IgD-negative memory B cell (primary cell): ENCODE measurements at regions not wholly inside any gene's neighbourhood (a gene's known extent, or its start where the extent isn't known, plus 50 kb on each side); places are given as distances from the start of the nearest gene placed in this dataset.
"Not testable (repeated sequence)": the region's sequence is repeated elsewhere in the genome, so short reads cannot be mapped to it uniquely, and the experiment has no call there.

ENCODE experiments used
- H3K27ac Mint-ChIP-seq, 3 donors: one replicate each; pipeline ENCODE4 v1.8.0; 2020 to 2022; ENCODE audit warnings: mild to moderate bottlenecking in 3 of 3, mixed read lengths in 3 of 3, moderate library complexity in 1 of 3
- H3K27me3 Mint-ChIP-seq: one replicate; pipeline ENCODE4 v1.8.0; 2021; ENCODE audit warnings: mixed read lengths
- H3K36me3 Mint-ChIP-seq: one replicate; pipeline ENCODE4 v1.8.0; 2020; ENCODE audit warnings: mild to moderate bottlenecking, mixed read lengths
- H3K4me1 Mint-ChIP-seq, 3 donors: one replicate each; pipeline ENCODE4 v1.8.0; 2020 to 2022; ENCODE audit warnings: mixed read lengths in 3 of 3, mild to moderate bottlenecking in 1 of 3
- H3K4me3 Mint-ChIP-seq, 4 donors: one replicate each; pipeline ENCODE4 v1.8.0; 2020 to 2022; ENCODE audit warnings: mild to moderate bottlenecking in 4 of 4, mixed read lengths in 4 of 4, moderate library complexity in 3 of 4
- H3K9me3 Mint-ChIP-seq, 3 donors: one replicate each; pipeline ENCODE4 v1.8.0; 2020 to 2021; ENCODE audit warnings: mixed read lengths in 3 of 3, mild to moderate bottlenecking in 1 of 3

DNA sequence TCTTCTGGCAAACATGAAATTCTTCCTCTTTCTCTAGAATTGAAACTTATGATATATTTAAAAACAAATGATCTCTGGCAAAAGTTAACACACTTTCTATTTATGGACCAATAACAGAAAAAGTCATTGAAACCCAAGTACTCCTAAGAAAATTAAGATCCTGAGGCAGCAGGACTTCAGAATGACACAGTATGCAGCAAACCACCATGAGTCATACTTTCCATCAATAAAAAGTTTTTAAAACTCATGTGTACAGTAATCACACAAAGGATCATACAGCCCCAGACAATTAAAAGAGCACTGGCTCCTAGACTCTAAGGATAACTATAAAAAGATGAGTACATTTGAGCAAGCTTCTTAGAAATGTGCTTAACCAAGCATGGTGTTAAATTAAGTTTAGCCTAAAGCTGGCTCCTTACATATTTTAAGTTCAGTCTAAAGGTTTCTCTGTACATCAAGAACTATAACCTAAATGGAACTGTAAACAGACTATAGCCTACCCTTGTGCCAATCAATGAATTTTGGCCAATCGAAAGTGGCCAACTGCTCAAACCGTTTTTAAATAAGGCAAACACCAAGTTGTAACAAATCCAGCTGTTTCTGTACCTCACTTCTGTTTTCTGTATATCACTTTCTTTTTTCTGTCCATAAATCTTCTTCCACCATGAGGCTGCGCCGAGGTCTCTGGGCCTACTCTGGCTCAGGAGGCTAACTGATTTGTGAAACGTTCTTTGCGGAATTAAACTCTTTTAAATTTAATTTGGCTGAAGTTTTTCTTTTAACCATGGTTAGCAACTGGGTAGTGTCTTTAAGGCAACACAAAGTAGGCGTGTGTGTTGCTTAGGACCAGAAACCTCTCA is 232.1 kb upstream of the PIK3R1 start:
- Mint-ChIP-seq H3K4me3 (no peak overlapping the region), H3K36me3 (peaks cover 2% of the 10 kb centered on the region), H3K27ac (no peak overlapping the region), H3K27me3 (no peaks in the 10 kb centered on the region), H3K9me3 (peaks cover 0 to 1% (median 0%) of the 10 kb centered on the region in 3 donors), H3K4me1 (peaks cover 0 to 3% (median 0%) of the 10 kb centered on the region in 3 donors)

DNA sequence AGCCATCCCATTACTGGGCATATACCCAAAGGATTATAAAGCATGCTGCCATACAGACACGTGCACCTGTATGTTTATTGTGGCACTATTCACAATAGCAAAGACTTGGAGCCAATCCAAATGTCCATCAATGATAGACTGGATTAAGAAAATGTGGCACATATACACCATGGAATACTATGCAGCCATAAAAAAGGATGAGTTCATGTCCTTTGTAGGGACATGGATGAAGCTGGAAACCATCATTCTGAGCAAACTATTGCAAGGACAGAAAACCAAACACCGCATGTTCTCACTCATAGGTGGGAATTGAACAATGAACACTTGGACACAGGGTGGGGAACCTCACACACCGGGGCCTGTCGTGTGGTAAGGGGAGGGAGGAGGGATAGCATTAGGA is 233.4 kb upstream of the PIK3R1 start:
- not testable (repeated sequence) for H3K27ac Mint-ChIP-seq, H3K27me3 Mint-ChIP-seq, H3K9me3 Mint-ChIP-seq, H3K36me3 Mint-ChIP-seq, H3K4me3 Mint-ChIP-seq, H3K4me1 Mint-ChIP-seq

DNA sequence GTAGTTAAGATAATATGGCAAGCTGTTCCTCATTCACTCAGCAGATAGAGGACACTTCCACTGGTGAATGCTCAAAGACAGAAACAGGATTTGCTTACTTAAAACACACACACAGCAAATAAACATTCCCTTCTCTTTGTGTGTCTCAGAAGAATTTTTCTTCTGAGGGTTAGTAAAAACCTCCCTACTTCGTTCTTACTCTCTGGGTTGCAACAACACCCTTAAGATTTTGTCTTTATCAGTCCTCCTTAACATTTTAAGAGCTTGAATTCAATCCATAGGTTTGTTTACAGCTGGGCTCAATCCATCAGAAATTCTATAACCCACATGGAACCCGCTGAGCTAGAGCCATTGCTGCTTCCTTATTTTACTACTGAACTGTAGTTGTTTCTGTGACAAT is 237.4 kb upstream of the PIK3R1 start:
- H3K4me1 Mint-ChIP-seq, result peaks cover 0 to 7% (median 5%) of the 10 kb centered on the region in 3 donors
- no peak overlapping the region for H3K4me3 Mint-ChIP-seq
- H3K27me3 Mint-ChIP-seq, result no peaks in the 10 kb centered on the region
- H3K27ac Mint-ChIP-seq, result no peak overlapping the region
- peaks cover 0 to 1% (median 0%) of the 10 kb centered on the region in 3 donors for H3K9me3 Mint-ChIP-seq
- peaks cover 2% of the 10 kb centered on the region for H3K36me3 Mint-ChIP-seq

DNA sequence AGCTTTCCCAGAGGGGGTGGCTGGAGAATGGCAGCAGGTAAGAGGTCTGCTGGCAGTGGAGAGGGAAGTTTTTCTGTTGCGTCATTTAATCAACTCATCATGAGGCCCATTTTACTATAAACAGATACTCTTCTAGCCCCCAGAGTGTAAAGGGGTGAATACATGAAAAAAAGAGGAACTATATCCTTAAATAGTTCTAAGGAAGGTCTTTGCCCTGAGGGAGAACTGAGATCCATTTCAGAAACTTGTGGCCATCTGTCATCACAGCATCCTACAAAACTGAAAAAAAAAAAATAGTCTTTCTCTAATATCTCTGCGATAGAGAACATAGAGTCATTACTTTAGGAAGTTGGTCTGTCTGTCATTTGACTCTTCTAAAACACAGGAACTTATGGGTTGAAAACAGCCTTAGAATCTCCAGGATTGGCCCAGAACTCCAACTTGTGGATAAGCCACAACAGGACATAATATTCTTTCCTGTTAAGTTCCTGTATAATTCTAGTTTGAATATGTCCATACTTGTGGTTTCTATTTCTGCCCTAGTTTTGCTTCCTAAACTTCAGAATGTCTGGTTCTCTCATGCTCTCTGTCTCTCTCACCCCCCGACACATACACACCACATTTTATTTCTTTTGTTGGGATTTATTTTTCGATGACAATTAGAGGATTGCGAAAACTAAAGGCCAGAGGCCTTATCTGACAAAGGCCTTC is 238.5 kb upstream of the PIK3R1 start:
- Mint-ChIP-seq H3K9me3 (no peaks in the 10 kb centered on the region), H3K27me3 (no peaks in the 10 kb centered on the region), H3K36me3 (peaks cover 2% of the 10 kb centered on the region), H3K27ac (peak overlapping the region in 1 of 3 donors; percentile 64), H3K4me3 (no peak overlapping the region), H3K4me1 (peaks cover 0 to 7% (median 3%) of the 10 kb centered on the region in 3 donors)

DNA sequence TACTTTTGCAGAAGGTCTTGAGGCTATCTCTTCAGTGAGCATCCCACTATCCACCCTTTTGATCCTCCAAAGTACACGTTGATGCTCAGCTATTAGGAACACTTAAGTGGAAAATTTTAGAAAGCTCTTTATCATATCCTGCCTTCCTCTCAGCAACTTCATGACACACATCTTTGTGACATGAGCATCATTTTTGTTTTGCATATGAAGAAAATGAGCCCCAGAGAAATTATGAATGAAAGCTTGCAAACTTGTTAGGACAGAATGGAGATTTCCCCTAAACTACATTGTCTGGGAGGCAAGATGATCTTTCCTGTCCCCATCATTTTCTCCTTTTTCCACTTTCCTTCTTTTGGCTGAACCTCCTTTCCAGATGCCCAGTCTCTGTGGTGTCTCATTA is 239.4 kb upstream of the PIK3R1 start:
- Mint-ChIP-seq H3K27me3 (no peaks in the 10 kb centered on the region), H3K9me3 (no peaks in the 10 kb centered on the region), H3K4me1 (peaks cover 0 to 7% (median 3%) of the 10 kb centered on the region in 3 donors), H3K4me3 (no peak overlapping the region), H3K27ac (peak overlapping the region in 1 of 3 donors; percentile 53), H3K36me3 (peaks cover under 1% of the 10 kb centered on the region)

DNA sequence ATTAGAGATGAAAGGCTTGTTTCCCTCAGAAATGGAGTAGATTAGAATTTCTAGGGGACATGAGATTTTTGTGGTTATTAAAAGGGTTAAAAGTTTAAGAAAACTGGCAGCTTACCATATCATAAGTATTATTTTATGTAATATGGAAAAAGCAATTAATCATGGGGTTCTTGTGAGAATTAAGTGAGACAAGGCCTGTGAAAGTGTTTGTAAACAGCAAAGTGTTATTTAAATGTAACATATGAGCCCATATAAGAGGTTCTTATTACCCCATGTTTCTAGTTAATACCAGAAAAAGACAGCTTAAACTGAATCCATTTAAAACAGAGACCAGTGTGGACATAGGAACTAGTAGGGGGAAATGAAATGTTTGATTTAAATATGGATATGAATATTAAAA is 241.1 kb upstream of the PIK3R1 start:
- Mint-ChIP-seq H3K9me3 (no peaks in the 10 kb centered on the region), H3K27ac (no peak overlapping the region), H3K27me3 (no peaks in the 10 kb centered on the region), H3K4me1 (peaks cover 0 to 7% (median 3%) of the 10 kb centered on the region in 3 donors), H3K4me3 (no peak overlapping the region), H3K36me3 (peaks cover 1% of the 10 kb centered on the region)

DNA sequence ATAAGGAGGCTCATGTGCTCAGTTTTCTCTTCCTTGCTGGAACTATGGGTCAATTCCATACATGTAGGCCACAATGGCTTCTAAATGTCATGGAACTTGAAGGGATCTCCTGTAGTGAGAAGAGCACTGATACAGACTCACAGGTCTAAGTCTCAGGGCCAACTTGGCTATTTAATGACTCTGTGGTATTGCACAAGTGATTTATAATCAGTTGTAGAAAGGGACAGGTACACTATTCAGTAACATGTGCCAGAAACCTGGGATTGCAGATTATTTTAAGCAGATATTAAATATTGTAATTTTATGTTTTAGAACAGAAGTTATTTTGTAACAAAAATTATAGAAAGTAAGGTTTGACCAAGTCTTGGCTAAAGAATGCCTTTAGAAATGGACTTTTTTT is 241.5 kb upstream of the PIK3R1 start:
- H3K27ac Mint-ChIP-seq, result no peak overlapping the region
- no peaks in the 10 kb centered on the region for H3K9me3 Mint-ChIP-seq
- no peak overlapping the region for H3K4me3 Mint-ChIP-seq
- H3K36me3 Mint-ChIP-seq, result peaks cover 1% of the 10 kb centered on the region
- H3K27me3 Mint-ChIP-seq, result no peaks in the 10 kb centered on the region
- peaks cover 0 to 7% (median 3%) of the 10 kb centered on the region in 3 donors for H3K4me1 Mint-ChIP-seq

DNA sequence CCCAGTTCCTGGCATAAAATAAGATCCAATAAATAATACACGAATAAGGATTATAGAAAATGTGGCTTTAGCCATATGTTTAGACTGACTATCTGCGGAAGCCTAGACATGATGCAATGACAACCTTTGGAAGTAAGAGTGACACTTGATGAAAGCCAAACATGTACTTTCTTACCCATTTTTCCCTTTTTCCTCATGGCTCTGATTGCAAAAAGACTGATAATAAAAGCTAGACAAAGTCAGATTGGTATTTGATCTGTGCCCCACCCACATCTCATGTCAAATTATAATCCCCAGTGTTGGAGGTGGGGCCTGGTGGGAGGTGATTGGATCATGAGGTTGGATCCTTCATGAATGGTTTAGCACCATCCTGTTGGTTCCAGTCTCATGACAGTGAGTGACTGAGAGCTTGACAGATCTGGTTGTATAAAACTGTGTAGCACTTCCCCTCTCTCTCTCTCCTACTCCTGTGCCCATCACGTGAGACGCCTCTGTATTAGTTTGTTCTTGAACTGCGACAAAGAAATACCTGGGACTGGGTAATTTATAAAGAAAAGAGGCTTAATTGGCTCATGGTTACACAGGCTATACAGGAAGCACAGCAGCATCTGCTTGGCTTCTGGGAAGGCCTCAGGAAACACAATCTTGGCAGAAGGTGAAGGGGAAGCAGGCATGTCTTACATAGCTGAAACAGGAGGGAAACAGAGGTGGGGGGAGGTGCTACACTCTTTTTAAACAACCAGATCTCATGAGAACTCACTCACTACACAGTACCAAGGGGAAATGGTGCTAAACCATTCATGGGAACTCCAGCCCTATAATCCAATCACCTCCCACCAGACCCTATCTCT is 243.4 kb upstream of the PIK3R1 start:
- peaks cover 1% of the 10 kb centered on the region for H3K36me3 Mint-ChIP-seq
- no peak overlapping the region for H3K27ac Mint-ChIP-seq
- no peak overlapping the region for H3K4me3 Mint-ChIP-seq
- H3K4me1 Mint-ChIP-seq, result peaks cover 0 to 3% (median 0%) of the 10 kb centered on the region in 3 donors
- no peaks in the 10 kb centered on the region for H3K9me3 Mint-ChIP-seq
- H3K27me3 Mint-ChIP-seq, result no peaks in the 10 kb centered on the region

DNA sequence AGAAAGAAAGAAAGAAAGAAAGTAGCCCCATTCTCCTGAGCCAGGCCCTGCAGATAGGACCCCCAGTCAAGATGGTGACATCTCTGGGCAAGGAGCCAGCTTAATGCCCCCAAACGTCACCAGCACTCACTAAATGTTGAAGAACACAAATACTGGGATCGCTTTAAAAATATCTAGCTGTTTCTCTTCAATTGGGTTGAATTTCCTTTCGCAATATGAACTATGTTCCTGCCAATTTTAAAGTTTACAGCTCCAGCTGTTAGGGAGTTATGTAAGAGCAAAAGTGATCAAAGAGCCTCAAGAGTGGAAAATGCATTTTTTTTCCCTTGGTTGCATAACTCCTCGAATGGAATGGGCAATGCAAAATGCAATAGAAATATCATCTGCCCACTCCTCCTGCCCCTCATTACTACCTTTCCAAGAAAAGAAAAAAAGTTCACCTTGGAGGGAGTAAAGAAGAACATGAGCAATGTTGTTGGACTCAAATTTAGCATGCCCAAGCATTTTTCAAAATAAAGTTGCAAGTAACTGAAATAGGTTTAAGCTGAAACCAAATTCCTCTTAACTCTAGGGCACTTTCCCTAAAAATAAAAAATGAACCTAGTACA is 244.2 kb upstream of the PIK3R1 start:
- H3K36me3 Mint-ChIP-seq, result peaks cover 1% of the 10 kb centered on the region
- no peak overlapping the region for H3K27ac Mint-ChIP-seq
- H3K9me3 Mint-ChIP-seq, result no peaks in the 10 kb centered on the region
- H3K4me1 Mint-ChIP-seq, result no peaks in the 10 kb centered on the region
- no peaks in the 10 kb centered on the region for H3K27me3 Mint-ChIP-seq
- H3K4me3 Mint-ChIP-seq, result no peak overlapping the region

DNA sequence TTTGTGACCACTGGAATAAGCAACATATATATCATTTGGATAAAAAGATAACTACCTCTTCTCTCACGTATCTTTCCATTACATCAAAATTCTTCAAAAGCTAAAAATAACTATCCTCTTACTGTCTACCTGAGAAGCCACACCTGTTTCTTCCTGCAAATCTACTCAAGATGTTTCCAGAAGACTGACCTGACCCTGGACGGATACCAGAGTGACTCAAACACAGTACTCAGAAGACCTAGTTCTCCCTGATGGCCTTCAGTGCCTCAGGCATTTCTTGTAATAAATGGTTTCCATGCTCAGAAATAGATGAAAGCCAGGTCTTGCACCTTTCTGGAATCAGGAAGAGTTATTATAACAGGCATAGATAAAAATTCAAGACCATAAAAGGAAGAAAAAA is 245.9 kb upstream of the PIK3R1 start:
- no peak overlapping the region for H3K27ac Mint-ChIP-seq
- H3K4me3 Mint-ChIP-seq, result no peak overlapping the region
- H3K36me3 Mint-ChIP-seq, result peaks cover 1% of the 10 kb centered on the region
- no peaks in the 10 kb centered on the region for H3K9me3 Mint-ChIP-seq
- no peaks in the 10 kb centered on the region for H3K4me1 Mint-ChIP-seq
- H3K27me3 Mint-ChIP-seq, result peaks cover 5% of the 10 kb centered on the region

DNA sequence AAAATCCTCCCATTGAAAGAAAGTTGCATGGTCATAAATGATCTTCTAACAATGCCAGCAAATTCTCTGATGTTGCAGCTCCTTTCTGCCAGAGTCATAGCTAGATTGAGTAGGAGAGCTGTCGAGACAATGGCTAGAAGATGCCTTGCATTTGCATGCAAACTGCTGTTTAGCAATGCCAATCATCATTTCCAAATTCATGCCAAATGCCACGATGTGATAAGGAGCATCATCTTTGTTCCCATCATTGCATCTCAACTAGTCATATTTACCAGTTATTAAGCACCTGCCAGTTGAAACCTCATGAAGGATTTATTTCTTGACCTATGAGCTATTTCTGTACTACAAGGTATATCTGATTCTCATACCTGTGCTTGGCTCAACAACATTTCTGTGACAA is 246.4 kb upstream of the PIK3R1 start:
- Mint-ChIP-seq H3K36me3 (peaks cover 1% of the 10 kb centered on the region), H3K4me3 (no peak overlapping the region), H3K9me3 (no peaks in the 10 kb centered on the region), H3K27ac (no peak overlapping the region), H3K4me1 (no peaks in the 10 kb centered on the region), H3K27me3 (peaks cover 6% of the 10 kb centered on the region)

DNA sequence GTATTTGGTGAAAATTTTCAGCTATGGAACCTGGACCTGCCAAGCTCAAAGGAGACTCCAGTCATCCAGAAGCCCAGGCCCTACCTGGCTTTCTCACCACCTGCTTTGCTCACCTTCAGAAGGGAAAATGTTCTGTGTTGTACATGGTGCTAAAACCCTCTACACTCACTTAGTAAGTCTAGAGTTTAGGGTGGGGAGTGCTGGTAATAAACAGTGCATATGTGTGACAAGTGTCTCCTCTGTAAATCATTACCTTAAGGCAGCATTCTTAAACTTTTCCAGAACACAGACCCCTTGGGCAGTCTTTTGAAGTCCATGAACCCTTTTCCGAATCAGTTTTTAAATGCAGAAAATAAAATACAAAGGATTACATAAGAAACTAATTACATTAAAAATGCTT is 248.8 kb upstream of the PIK3R1 start:
- H3K9me3 Mint-ChIP-seq, result no peaks in the 10 kb centered on the region
- no peaks in the 10 kb centered on the region for H3K4me1 Mint-ChIP-seq
- H3K4me3 Mint-ChIP-seq, result no peak overlapping the region
- peaks cover 6% of the 10 kb centered on the region for H3K27me3 Mint-ChIP-seq
- no peak overlapping the region for H3K27ac Mint-ChIP-seq
- H3K36me3 Mint-ChIP-seq, result peaks cover 1% of the 10 kb centered on the region

DNA sequence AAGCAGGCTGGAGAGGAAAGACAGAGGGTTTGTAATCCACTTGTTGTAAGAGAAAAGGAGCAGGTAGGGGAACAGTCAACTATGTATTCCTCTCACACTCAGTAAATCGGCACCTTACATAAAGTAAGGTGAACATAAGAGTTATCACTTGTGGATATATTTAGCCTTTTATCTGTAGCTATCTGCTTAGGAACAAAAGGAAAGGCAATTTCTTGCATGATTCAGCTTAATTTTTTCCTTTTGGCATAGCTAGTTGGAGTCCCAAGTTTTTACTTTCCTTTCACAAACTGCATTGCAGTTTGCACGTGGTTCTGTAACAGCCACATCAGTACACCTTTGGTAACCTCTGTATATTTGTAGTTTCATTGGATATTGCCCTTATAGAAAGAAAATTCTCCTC is 250.9 kb upstream of the PIK3R1 start:
- Mint-ChIP-seq H3K36me3 (no peaks in the 10 kb centered on the region), H3K27ac (no peak overlapping the region)

DNA sequence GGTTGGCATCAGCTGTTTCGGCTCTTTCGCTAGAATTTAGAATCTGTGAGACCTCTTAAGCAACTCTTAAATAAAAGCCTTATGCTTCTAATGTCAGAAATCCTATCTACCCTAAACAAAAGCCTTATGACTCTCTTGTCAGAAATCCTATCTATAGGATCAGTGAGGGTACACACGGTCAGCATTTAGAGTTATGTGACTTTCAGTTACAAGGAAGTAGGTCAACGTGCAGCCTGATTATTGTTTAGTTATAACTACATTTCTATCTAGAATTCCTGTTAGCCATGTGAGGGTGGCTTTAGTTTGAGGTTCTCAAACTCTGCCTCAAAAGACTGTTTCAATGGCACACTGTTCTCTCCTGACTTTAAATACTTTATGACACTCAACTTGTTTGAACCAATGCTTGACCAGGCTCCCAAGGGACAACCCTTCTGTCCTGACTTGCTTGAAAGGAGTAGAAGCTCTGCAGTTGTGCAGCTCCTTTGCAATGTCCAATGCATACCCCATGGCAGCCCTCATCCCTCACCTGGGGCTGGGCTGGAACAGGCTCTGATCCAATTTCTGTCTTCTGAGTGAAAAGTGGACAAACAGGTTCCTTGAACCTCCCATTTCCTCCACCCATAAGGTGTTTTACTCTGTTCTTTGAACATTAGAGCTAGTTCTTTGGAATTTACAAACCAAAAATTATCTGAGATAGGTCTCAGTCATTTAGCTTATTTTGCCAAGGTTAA is 251.6 kb upstream of the PIK3R1 start:
- no peak overlapping the region for H3K27ac Mint-ChIP-seq
- H3K27me3 Mint-ChIP-seq, result peaks cover 8% of the 10 kb centered on the region
- no peak overlapping the region for H3K4me3 Mint-ChIP-seq
- no peaks in the 10 kb centered on the region for H3K9me3 Mint-ChIP-seq
- H3K36me3 Mint-ChIP-seq, result no peaks in the 10 kb centered on the region
- no peaks in the 10 kb centered on the region for H3K4me1 Mint-ChIP-seq

More for the DNA sequence above, 250.9 kb upstream of the PIK3R1 start:
- no peak overlapping the region for H3K4me3 Mint-ChIP-seq
- peaks cover 8% of the 10 kb centered on the region for H3K27me3 Mint-ChIP-seq
- H3K9me3 Mint-ChIP-seq, result no peaks in the 10 kb centered on the region
- no peaks in the 10 kb centered on the region for H3K4me1 Mint-ChIP-seq
